ENCODE measurements at regions not wholly inside any gene's neighbourhood (a gene's known extent, or its start where the extent isn't known, plus 50 kb on each side); places are given as distances from the start of the nearest gene placed in this dataset.

GRCh38 chr18:51765606-51766360 is 568.3 kb upstream of the MEX3C start:
- TF ChIP-seq CTCF (IDR thresholded peaks at IDR 0.05) = no peak
- TF ChIP-seq POLR2A (IDR thresholded peaks at IDR 0.05) = no peak
- H3K27ac ChIP-seq = no peak overlapping the region
- intact Hi-C loops (cut with DNase I) = no loop called here
- no peak for DNase-seq
- H3K4me1 ChIP-seq = no peaks in the 10 kb centered on the region
- H3K27me3 ChIP-seq = no peaks in the 10 kb centered on the region
- no peaks in the 10 kb centered on the region for H3K9me3 ChIP-seq
- H3K4me3 ChIP-seq = no peak overlapping the region
- WGBS, 4 donors = 57 to 83% (median 59%) methylated on average over 3 of the region's 3 CpGs
- ATAC-seq = no peak
- H3K36me3 ChIP-seq = no peaks in the 10 kb centered on the region

GRCh38 chr18:51767293-51767692 is 569.8 kb upstream of the MEX3C start:
- Histone ChIP-seq H3K4me3 (no peak overlapping the region), H3K4me1 (no peaks in the 10 kb centered on the region), H3K27me3 (no peaks in the 10 kb centered on the region), H3K36me3 (no peaks in the 10 kb centered on the region), H3K27ac (no peak overlapping the region), H3K9me3 (no peaks in the 10 kb centered on the region)
- no peak for DNase-seq
- intact Hi-C loops (cut with DNase I) = no loop called here
- 55 to 69% (median 61%) methylated on average over 1 of the region's 1 CpG for WGBS, 4 donors
- no peak for TF ChIP-seq POLR2A (IDR thresholded peaks at IDR 0.05)
- ATAC-seq = no peak

GRCh38 chr18:51778115-51778514 is 561.9 kb upstream of the DCC start:
- ATAC-seq (no peak), DNase-seq (no peak)
- no peak for TF ChIP-seq POLR2A (IDR thresholded peaks at IDR 0.05)
- TF ChIP-seq CTCF (IDR thresholded peaks at IDR 0.05) = no peak
- intact Hi-C loops (cut with DNase I) = loop anchor here in 1 of 10 donors (10.0 kb wide), 1 partner anchor 63 kb away; no protein-coding TSS in a partner anchor
- no peak overlapping the region for H3K27ac ChIP-seq
- H3K36me3 ChIP-seq = no peaks in the 10 kb centered on the region
- H3K4me1 ChIP-seq = no peaks in the 10 kb centered on the region
- 66 to 72% (median 68%) methylated on average over 4 of the region's 4 CpGs for WGBS, 4 donors
- no peaks in the 10 kb centered on the region for H3K9me3 ChIP-seq
- no peaks in the 10 kb centered on the region for H3K27me3 ChIP-seq
- no peak overlapping the region for H3K4me3 ChIP-seq

- no peak overlapping the region for H3K4me3 ChIP-seq
- H3K9me3 ChIP-seq = no peaks in the 10 kb centered on the region
- TF ChIP-seq POLR2A (IDR thresholded peaks at IDR 0.05) = no peak
- TF ChIP-seq CTCF (IDR thresholded peaks at IDR 0.05) = no peak
- no peaks in the 10 kb centered on the region for H3K27me3 ChIP-seq
- H3K36me3 ChIP-seq = no peaks in the 10 kb centered on the region
- intact Hi-C loops (cut with DNase I) = no loop called here
- H3K4me1 ChIP-seq = no peaks in the 10 kb centered on the region
- no peak overlapping the region for H3K27ac ChIP-seq
- DNase-seq (no peak), ATAC-seq (no peak)
- WGBS, 4 donors = 74 to 90% (median 80%) methylated on average over 1 of the region's 1 CpG
These were observed 550.1 kb upstream of the DCC start for GRCh38 chr18:51789871-51790270.

GRCh38 chr18:51801514-51801913 is 538.5 kb upstream of the DCC start:
- Histone ChIP-seq H3K9me3 (peaks cover 0 to 13% (median 0%) of the 10 kb centered on the region in 12 donors), H3K4me1 (no peaks in the 10 kb centered on the region), H3K27me3 (no peaks in the 10 kb centered on the region), H3K36me3 (no peaks in the 10 kb centered on the region), H3K27ac (no peak overlapping the region), H3K4me3 (no peak overlapping the region)
- no peak for DNase-seq
- TF ChIP-seq CTCF (IDR thresholded peaks at IDR 0.05) (no peak), POLR2A (IDR thresholded peaks at IDR 0.05) (no peak)
- WGBS, 4 donors = 87 to 88% (median 88%) methylated on average over 1 of the region's 1 CpG
- intact Hi-C loops (cut with DNase I) = no loop called here
- no peak for ATAC-seq

Measured in heart left ventricle (tissue), 16 donors.